ENCODE measurements at regions not wholly inside any gene's neighbourhood (a gene's known extent, or its start where the extent isn't known, plus 50 kb on each side); places are given as distances from the start of the nearest gene placed in this dataset.

- TF ChIP-seq CTCF (conservative IDR thresholded peaks at IDR 0.05) (no peak), EZH2 (IDR thresholded peaks at IDR 0.05; ENCODE audit: low read depth) (no peak)
Measured at GRCh38 chr3:168548719-168549118, 453.0 kb upstream of the GOLIM4 start.

Measured in PC-9 (cell line).